ENCODE measurements at regions not wholly inside any gene's neighbourhood (a gene's known extent, or its start where the extent isn't known, plus 50 kb on each side); places are given as distances from the start of the nearest gene placed in this dataset.
"Not testable (repeated sequence)": the region's sequence is repeated elsewhere in the genome, so short reads cannot be mapped to it uniquely, and the experiment has no call there.

DNA sequence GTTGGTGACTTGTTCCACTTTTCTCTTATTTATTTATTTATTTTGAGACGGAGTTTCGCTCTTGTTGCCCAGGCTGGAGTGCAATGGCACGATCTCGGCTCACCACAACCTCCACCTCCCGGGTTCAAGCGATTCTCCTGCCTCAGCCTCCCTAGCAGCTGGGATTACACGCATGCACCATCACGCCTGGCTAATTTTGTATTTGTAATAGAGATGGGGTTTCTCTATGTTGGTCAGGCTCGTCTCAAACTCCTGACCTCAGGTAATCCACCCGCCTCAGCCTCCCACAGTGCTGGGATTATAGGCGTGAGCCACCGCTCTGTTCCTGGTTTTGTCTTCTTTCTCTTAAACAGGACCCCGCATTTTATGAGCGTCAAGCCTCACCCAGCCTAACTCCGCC lies 57.3 kb upstream of the METTL9 start:
- DNase-seq (ENCODE audit: low read depth in 1 of 2, low spot score in 1 of 2); H3K27ac ChIP-seq; H3K27me3 ChIP-seq; H3K36me3 ChIP-seq; H3K4me3 ChIP-seq; H3K9me3 ChIP-seq (ENCODE audit: low read depth); H3K4me1 ChIP-seq (ENCODE audit: low read depth): not testable (repeated sequence)

DNA sequence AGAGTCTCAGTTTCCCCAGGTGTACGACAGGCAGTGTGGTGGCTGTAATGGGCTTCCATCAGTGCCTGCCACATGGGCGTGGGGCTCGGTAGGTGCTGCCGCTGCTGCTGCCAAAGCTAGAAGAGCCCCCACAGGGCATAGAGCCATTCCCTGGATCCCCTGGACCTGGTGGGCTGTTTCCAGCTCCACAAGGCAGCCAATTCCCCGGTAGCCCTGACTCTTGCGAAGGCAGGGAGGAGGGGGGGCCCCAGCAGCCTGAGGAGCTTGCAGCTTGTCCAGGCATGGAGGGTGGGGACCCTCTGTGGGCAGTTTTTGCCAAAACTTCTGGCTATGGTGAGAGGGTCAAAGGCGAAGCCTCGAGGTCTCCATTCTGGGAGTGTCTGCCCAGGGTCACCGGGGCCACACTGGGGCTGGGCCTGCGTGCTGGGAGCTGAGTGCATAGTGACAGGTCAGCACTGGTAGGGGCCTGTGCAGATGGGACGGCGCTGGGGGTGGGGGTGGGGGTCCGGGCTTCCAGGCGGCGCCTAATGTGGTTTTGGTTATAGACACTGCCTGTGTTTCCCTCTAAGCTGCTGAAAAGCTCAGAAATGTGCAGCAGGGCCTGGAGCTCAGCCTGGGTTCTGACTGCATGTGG lies 56.8 kb upstream of the METTL9 start:
- DNase-seq (ENCODE audit: low read depth in 1 of 2, low spot score in 1 of 2); H3K9me3 ChIP-seq (ENCODE audit: low read depth): not testable (repeated sequence)

DNA sequence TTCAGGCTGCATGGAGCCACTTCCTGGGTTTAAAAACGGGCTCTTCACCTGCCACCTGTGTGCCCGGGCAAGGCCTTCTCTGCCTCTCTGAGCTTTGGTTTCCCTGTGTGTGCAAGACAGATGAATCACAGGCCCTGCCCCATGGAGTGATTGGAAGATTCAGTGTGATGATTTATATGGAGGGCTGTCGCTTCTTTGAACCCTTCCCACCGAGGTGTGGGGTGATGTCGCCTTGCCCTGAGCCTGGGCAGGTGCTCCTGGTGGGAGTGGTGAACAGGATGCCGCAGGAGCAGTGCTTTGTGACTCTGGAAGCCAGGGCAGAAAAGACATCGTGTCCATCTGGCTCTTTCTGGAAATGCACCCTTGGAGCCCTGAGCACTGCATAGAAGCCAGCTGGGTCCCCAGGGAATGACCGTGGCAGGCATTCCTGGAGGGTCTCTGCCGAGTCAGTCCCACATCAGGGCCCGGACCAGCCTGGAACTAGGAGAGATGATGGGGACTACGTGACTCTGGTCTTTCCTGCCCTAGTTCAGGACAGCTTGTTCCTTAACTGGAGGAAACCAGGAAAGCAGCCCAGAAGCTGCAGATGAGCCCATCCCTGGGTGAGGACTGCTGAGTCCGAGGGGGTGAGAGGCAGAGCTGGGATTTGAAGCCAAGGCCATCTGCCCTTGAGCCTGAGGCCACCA lies 56.1 kb upstream of the METTL9 start:
- not testable (repeated sequence) for DNase-seq (ENCODE audit: low read depth in 1 of 2, low spot score in 1 of 2); H3K27me3 ChIP-seq; H3K4me1 ChIP-seq (ENCODE audit: low read depth); H3K4me3 ChIP-seq; H3K9me3 ChIP-seq (ENCODE audit: low read depth); H3K27ac ChIP-seq; H3K36me3 ChIP-seq

More for the DNA sequence above, 56.8 kb upstream of the METTL9 start:
- H3K27ac ChIP-seq; H3K36me3 ChIP-seq; H3K4me3 ChIP-seq; H3K27me3 ChIP-seq; H3K4me1 ChIP-seq (ENCODE audit: low read depth): not testable (repeated sequence)

DNA sequence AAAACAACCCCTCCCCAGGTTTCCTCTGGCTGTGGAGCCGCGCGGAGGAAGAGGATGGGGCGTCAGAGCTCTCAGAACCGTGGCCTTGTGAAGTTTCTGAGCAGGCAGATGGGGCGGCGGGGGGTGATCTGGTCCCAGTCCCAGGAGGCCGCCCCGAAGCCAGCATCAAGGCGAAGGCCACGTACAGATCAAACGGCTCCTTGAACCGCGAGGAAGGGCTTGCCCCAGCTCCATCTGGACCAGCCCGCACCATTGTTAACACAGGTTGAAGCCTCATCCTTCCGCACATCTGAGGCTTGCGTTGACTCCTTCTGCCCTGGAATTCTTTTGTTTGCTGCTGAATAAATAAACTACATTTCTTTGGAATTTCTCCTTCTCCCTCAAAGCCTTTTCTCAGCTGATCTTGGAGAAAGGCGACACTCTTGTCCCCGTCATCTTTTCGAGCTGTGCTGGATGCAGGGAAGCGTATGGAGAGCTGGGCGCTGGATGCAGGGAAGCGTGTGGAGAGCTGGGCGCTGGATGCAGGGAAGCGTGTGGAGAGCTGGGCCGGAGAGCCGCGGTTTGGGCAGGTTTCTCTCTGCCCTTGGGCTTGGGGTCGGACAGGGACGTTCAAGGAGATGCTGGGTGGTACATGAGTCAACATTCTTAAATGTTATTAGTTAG lies 53.6 kb upstream of the METTL9 start:
- not testable (repeated sequence) for H3K4me3 ChIP-seq; H3K9me3 ChIP-seq (ENCODE audit: low read depth); DNase-seq (ENCODE audit: low read depth in 1 of 2, low spot score in 1 of 2); H3K36me3 ChIP-seq; H3K27me3 ChIP-seq; H3K27ac ChIP-seq; H3K4me1 ChIP-seq (ENCODE audit: low read depth)

DNA sequence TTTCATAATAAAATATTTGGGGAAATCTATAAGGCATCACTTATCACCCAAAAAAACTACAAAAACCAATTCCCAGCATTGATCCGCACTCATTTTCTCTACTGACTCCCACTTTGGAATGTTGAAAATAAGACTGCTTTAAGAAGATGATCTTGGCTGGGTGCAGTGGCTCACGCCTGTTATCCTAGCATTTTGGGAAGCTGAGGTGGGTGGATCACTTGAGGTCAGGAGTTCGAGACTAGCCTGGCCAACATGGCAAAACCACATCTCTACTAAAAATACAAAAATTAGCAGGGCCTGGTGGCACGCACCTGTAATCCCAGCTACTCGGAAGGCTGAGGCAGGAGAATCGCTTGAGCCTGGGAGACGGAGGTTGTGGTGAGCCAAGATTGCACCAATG lies 50.0 kb upstream of the METTL9 start:
- not testable (repeated sequence) for H3K9me3 ChIP-seq (ENCODE audit: low read depth)

More for the DNA sequence above, 50.0 kb upstream of the METTL9 start:
- not testable (repeated sequence) for DNase-seq (ENCODE audit: low read depth in 1 of 2, low spot score in 1 of 2); H3K27me3 ChIP-seq; H3K27ac ChIP-seq; H3K4me3 ChIP-seq; H3K36me3 ChIP-seq; H3K4me1 ChIP-seq (ENCODE audit: low read depth)

All from cardiac muscle cell (in vitro differentiated cells and primary cell).